ENCODE measurements at regions not wholly inside any gene's neighbourhood (a gene's known extent, or its start where the extent isn't known, plus 50 kb on each side); places are given as distances from the start of the nearest gene placed in this dataset.

DNA sequence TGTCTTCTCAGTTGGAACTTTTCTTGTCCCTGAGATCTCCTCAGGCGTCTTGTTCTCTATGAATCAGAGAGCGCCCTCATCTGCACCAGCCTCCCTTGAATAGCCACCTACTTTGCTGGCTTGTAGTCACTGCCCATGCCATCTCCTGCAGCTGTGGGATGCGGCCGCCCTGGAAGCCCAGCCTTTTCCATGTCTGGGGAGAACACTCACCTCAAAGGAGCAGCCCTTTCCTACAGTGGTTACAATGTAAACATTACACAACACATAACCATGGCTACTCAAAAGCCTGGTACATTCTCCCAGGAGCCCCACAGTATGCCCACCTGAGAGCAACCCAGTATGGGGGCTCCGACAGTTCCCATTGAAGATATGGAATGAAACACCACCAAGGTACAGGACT lies 351.0 kb downstream of the EN1 start:
- Histone ChIP-seq H3K27me3 (peaks cover 0 to 10% (median 0%) of the 10 kb centered on the region in 9 donors), H3K4me3 (no peak overlapping the region), H3K4me1 (no peaks in the 10 kb centered on the region), H3K36me3 (no peaks in the 10 kb centered on the region), H3K27ac (no peak overlapping the region), H3K9me3 (peaks cover 0 to 9% (median 0%) of the 10 kb centered on the region in 12 donors)
- intact Hi-C loops (cut with DNase I), result no loop called here
- no peak for DNase-seq
- 87 to 94% (median 90%) methylated on average over 5 of the region's 5 CpGs for WGBS, 4 donors
- TF ChIP-seq, protein P1, sequence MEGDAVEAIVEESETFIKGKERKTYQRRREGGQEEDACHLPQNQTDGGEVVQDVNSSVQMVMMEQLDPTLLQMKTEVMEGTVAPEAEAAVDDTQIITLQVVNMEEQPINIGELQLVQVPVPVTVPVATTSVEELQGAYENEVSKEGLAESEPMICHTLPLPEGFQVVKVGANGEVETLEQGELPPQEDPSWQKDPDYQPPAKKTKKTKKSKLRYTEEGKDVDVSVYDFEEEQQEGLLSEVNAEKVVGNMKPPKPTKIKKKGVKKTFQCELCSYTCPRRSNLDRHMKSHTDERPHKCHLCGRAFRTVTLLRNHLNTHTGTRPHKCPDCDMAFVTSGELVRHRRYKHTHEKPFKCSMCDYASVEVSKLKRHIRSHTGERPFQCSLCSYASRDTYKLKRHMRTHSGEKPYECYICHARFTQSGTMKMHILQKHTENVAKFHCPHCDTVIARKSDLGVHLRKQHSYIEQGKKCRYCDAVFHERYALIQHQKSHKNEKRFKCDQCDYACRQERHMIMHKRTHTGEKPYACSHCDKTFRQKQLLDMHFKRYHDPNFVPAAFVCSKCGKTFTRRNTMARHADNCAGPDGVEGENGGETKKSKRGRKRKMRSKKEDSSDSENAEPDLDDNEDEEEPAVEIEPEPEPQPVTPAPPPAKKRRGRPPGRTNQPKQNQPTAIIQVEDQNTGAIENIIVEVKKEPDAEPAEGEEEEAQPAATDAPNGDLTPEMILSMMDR (IDR thresholded peaks at IDR 0.05), result no peak
- TF ChIP-seq POLR2A (IDR thresholded peaks at IDR 0.05), result no peak
- no peak for ATAC-seq

DNA sequence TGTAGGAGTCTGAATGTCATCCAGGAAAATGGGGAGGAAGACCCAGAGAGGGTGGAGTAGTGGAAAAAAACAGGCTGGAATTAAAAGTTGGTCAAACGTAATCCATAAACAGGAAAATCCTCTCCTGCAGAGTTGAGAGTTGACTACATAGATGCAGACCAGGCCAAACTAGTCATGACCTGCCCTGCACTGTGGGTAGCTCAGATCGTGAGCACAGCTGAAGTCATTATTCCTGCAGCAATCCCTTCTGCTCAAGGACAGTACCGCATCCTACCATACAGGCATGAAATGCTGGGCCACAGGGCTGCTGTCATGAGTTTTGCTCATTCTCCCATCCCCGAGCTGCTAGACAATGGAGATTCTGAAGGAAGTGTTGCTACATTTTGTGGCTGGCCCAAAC lies 352.2 kb downstream of the EN1 start:
- Histone ChIP-seq H3K4me1 (no peaks in the 10 kb centered on the region), H3K4me3 (no peak overlapping the region), H3K27ac (no peak overlapping the region), H3K9me3 (peaks cover 0 to 10% (median 0%) of the 10 kb centered on the region in 12 donors), H3K27me3 (peaks cover 0 to 8% (median 0%) of the 10 kb centered on the region in 9 donors), H3K36me3 (no peaks in the 10 kb centered on the region)
- WGBS, 4 donors, result 62 to 76% (median 65%) methylated on average over 3 to 4 of the region's 4 CpGs
- DNase-seq (no peak), ATAC-seq (no peak)
- TF ChIP-seq, protein P1 (IDR thresholded peaks at IDR 0.05), result no peak
- no peak for TF ChIP-seq POLR2A (IDR thresholded peaks at IDR 0.05)
- intact Hi-C loops (cut with DNase I), result no loop called here

DNA sequence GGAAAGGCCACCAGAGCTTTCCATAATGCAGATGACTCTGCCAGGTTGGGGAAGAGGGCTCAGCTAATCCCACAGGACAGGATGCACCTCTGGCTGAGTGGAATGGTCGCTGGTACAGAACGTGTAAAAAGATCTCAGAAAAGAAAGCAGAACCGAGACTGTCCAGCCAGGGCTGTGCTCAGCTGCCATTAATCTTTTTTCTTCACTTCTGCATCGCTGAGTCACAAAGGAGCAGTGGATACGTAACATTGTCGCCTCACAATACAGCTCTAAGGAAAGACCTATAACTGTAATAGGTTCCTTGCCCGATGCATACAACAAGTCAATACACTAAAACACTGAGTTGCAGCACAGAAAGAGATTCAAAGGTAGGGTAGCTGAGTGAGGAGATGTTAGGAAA lies 354.2 kb downstream of the EN1 start:
- TF ChIP-seq POLR2A (IDR thresholded peaks at IDR 0.05), result no peak
- TF ChIP-seq, protein P1 (IDR thresholded peaks at IDR 0.05), result no peak
- DNase-seq (no peak), ATAC-seq (no peak)
- intact Hi-C loops (cut with DNase I), result no loop called here
- Histone ChIP-seq H3K27me3 (peaks cover 0 to 29% (median 0%) of the 10 kb centered on the region in 9 donors), H3K9me3 (peaks cover 0 to 10% (median 0%) of the 10 kb centered on the region in 12 donors), H3K4me1 (no peaks in the 10 kb centered on the region), H3K27ac (no peak overlapping the region), H3K36me3 (no peaks in the 10 kb centered on the region), H3K4me3 (no peak overlapping the region)
- WGBS, 4 donors, result 77 to 82% (median 80%) methylated on average over 7 of the region's 7 CpGs

DNA sequence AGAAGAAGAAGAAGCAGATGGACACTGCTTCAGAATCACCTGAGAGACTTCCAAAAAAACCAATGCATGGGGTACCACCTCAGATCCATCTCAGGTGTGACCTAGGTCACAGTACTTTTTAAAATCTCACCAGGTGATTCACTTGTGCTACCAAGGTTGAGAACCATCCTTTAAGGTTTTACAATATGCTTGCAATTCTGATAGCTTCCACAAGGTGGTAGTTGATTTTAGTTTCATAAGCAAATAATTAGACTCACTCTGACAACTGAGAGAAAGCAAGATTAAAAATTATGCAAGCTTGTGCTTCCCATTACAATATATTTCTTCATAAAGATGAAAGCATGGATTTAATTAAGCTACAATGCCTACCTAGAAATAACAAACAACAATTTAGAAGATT lies 355.1 kb downstream of the EN1 start:
- Histone ChIP-seq H3K27me3 (peaks cover 0 to 29% (median 0%) of the 10 kb centered on the region in 9 donors), H3K9me3 (peaks cover 0 to 10% (median 0%) of the 10 kb centered on the region in 12 donors), H3K4me1 (no peaks in the 10 kb centered on the region), H3K4me3 (no peak overlapping the region), H3K36me3 (no peaks in the 10 kb centered on the region), H3K27ac (no peak overlapping the region)
- ATAC-seq (no peak), DNase-seq (no peak)
- no peak for TF ChIP-seq POLR2A (IDR thresholded peaks at IDR 0.05)
- TF ChIP-seq, protein P1 (IDR thresholded peaks at IDR 0.05), result peak in 3 of 12 donors; percentile 13 to 26 (median 14)
- intact Hi-C loops (cut with DNase I), result no loop called here
